GM10266 (cell line): ENCODE measurements at regions not wholly inside any gene's neighbourhood (a gene's known extent, or its start where the extent isn't known, plus 50 kb on each side); places are given as distances from the start of the nearest gene placed in this dataset.

Source experiments
- DNase-seq: peaks from one replicate; pipeline ENCODE4 v3.0.0; 2012; ENCODE audit errors: extremely low spot score
- TF ChIP-seq, protein P1 (sequence below): IDR thresholded peaks from 2 replicates; pipeline ENCODE4 v1.5.1; 2012; ENCODE audit warnings: mild to moderate bottlenecking, low read depth; ENCODE audit not compliant: control insufficient read depth, insufficient read depth; ENCODE audit errors: missing control alignments

DNA sequence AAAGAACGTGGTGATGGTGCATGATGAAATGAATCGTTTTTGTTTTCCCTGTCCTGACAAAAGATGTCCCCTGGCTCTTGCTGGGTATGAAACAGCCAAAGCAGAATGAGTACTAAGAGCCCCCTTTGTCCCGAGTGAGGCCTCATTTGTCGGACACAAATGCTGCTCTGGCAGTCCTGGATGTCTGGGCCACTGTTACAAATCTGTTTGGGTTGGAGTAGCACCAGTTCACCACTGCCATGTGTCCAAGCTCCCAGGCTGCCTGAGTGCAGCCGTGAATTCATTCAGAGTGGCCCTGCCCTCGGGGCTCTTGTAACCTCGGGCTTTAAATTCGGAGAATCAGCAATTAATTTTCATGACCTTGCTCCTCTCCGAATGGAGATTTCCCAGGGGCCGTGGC is 182.4 kb downstream of the NUFIP1 start:
- DNase-seq: no peak

DNA sequence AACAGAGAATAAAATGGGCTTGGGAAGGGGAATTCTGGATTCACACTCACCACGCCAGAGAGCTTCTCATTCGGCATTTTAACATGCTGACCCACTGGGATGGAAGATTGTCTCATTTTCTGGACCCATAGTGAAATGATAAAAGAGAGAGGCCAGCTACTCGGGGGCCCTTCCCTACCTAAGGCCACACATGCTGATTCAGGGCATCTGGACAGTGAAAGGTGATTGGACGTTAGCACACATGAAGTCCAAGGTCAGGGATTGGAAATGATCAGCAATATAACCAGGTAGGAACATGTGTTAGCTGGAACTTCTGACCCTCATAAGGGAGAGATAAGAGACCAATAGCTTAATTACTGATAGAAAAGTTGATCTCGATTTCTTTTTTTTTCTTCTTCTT is 183.7 kb downstream of the NUFIP1 start:
- DNase-seq: no peak
- TF ChIP-seq, protein P1, sequence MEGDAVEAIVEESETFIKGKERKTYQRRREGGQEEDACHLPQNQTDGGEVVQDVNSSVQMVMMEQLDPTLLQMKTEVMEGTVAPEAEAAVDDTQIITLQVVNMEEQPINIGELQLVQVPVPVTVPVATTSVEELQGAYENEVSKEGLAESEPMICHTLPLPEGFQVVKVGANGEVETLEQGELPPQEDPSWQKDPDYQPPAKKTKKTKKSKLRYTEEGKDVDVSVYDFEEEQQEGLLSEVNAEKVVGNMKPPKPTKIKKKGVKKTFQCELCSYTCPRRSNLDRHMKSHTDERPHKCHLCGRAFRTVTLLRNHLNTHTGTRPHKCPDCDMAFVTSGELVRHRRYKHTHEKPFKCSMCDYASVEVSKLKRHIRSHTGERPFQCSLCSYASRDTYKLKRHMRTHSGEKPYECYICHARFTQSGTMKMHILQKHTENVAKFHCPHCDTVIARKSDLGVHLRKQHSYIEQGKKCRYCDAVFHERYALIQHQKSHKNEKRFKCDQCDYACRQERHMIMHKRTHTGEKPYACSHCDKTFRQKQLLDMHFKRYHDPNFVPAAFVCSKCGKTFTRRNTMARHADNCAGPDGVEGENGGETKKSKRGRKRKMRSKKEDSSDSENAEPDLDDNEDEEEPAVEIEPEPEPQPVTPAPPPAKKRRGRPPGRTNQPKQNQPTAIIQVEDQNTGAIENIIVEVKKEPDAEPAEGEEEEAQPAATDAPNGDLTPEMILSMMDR: no peak

More for the DNA sequence above, 182.4 kb downstream of the NUFIP1 start:
- TF ChIP-seq, protein P1: no peak

DNA sequence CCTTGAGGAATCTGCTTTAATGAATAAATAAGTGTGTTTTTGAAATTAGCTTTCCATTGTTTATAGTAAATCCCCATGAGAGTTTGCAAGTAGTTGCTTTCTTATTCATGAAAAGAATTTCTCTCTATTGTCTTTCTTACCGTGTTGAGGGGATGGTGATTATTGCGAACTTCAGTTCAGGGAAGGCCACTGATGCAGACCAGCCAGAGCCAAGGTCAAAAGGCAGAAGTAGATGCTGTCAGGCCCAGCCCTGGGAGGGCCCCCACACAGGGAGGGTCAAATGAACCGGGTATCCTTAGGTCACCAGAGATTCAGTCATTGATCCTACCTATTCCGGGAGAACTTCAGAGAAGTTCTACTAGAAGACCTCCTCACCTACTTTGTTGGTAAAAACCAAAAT is 185.9 kb downstream of the NUFIP1 start:
- DNase-seq: no peak
- TF ChIP-seq, protein P1: no peak

DNA sequence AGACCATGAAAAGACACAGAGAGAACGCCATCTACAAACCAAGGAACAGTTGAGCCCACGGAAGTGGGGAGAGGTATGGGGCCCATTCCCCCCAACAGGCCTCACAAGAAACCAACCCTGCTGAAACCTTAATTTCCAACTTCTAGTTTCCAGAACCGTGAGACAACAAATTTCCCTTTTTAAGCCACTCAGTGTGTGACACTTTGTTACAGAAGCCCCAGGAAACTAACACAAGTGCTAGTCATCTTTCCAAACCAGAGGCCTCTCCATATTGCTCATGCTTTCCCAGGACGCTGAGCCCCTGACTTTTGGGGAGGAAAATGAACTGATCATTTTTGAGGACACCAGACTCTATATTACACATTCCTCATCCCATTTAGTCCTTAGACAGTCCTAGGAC is 186.8 kb downstream of the NUFIP1 start:
- TF ChIP-seq, protein P1: no peak
- DNase-seq: no peak

DNA sequence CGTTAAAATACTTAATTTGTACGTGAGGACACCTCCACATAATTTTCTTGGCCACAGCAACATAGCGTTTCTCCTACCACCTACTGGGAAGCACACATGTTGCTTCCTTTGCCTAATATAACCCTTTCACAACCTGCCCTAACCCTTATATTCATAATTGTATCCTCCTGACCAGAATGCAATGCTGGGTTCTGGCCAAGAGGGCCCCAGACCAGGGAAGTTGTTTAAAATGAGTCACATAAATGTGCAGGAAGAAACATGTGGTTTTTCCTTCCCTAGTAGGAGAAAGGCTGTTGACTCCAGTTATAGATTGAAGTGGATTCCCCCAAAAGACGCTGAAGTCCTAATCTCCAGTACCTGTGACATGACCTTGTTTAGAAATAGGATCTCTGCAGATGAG is 187.3 kb downstream of the NUFIP1 start:
- DNase-seq: no peak
- TF ChIP-seq, protein P1: no peak

DNA sequence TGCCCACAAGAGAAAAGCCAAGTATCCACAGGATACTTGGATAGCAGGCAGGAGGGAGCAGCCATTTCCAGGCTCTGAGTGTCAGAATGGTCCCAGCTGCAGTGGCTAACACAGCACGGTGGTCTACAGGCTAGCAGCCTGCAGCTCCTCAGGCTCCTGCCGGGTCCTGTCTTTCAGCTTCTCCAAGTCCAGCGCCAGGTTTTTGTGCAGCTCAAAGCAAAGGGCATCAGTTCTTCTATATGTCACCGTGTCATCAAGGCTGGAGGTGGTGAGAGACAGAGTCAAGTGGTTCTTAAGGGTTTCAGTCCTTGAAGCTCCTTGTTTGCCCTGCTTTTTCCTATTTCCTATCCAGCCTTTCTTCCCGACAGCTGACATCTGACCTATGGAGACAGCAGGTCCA is 188.6 kb downstream of the NUFIP1 start:
- no peak for DNase-seq
- TF ChIP-seq, protein P1: no peak

DNA sequence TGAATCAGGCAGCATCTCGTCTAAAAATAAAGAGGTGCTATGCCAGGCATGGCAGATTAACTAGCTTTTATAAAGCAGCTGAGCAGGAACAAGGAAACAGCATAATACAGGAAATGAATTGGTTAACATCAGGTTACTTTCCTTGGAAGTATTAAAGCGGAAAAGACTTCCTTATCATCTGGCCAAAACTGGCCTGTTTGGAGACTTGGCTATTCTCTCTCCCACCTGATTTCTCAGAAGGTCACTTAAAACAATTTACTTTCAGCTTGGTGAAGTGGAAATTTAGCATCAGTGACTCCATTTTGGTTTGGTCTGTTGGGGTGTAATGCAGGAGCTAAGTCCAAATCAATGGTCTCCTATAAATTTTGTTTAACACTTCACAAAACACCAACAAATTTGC is 191.6 kb downstream of the NUFIP1 start:
- TF ChIP-seq, protein P1: no peak
- no peak for DNase-seq
